ENCODE measurements at regions not wholly inside any gene's neighbourhood (a gene's known extent, or its start where the extent isn't known, plus 50 kb on each side); places are given as distances from the start of the nearest gene placed in this dataset.

DNA sequence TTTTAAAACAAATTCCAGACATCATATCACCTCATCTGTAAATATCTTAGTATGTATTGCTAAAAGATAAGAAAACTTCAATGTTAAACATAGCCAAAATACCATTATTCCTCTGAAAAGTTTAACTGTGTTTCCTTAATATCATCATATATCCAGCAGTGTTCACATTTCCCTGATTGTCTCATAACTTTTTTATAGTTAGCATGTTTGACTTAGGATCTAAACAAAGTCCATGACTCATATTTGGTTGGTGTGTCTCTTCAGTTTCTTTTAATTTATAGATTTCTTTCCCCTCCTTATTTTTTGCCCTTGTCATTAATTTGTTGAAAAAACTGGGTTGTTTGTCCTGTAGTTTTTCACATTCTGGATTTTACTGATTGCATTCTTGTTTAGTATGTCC lies 163.0 kb downstream of the RPS12 start:
- no peak for DNase-seq

GRCh38 chr6:132978685-132979084 lies 164.3 kb downstream of the RPS12 start:
- no peak for DNase-seq

GRCh38 chr6:132993738-132994137 lies 179.4 kb downstream of the RPS12 start:
- no peak for DNase-seq

DNA sequence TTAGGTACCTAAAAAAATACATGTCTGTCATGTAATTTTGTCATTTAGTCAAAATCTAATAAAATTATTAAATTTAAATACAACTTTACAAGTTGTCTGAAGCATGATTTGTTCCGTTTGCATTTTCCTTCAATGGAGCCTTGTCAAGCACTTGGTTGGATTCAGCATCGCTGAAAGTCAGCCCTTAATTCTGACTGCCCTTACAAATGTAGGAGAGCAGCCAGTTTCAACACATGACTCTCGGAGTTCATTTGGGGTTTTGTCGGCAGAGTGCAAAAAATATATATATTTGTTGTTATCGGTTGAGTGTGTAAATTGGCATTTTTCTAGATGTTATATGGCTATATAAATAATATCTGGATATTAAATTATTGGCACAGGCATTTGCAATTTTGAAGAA lies 180.6 kb downstream of the RPS12 start:
- no peak for DNase-seq

DNA sequence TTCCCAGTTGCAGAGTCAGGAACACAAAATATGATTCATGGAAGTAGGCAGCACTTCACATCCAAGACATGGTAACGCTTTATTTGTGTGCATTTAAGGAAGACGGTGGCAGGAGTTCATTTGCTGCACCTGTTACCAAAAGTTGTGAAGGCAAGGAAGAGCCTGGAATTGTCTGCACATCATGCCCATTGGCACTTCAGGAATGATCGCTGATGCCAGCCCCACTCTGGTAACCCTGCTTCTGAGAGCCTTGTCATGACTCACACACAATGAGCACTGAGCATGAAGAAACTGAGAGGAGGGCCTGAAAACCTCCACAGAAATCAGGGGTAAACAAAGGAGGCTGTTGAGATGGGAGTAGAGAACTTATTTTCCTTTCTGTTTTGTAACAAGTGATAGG lies 181.1 kb downstream of the RPS12 start:
- DNase-seq: no peak

DNA sequence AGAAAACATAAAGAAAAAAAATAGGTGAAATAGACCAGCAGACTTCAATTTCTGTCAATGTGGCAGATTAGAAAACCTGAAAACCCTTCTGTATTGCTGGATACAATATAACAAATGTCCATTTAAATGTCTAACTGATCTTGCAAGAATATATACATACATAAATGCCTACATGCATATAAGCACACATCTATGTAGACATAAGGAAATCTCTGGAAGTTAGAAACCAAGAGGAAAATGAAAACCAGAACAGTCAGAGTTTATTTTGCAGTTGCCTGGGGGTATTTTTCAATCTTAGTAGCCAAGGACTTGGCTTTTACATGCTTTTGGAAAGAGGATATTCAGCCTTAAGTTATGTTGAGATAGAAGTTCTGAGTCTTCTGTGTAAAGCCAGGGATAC lies 184.0 kb downstream of the RPS12 start:
- DNase-seq: no peak

GRCh38 chr6:133001040-133001565 lies 186.7 kb downstream of the RPS12 start:
- DNase-seq: no peak

DNA sequence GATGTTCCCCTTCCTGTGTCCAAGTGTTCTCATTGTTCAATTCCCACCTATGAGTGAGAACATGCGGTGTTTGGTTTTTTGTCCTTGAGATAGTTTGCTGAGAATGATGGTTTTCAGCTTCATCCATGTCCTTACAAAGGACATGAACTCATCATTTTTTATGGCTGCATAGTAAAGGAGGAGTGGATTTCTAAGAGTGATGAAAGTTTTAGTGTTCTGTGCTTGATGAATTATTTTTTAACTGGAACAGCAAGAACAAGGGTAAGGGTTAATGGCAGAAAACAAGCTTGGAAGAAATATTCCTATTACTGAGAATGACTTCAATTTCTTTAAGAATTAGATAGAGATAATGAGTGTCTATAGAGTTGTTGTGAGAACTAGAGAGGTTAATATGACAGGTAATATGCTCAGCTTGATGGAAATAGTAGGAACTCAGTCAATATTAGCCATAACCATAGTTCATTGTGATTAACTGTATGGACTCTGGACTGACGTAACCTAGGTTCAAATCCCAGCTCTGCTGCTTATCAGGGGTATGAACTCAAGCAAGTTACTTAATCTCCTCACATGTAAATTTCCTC lies 190.0 kb downstream of the RPS12 start:
- no peak for DNase-seq

GRCh38 chr6:133012774-133013173 lies 198.4 kb downstream of the RPS12 start:
- DNase-seq: no peak

GRCh38 chr6:133016631-133017030 lies 202.3 kb downstream of the RPS12 start:
- DNase-seq: no peak

- no peak for DNase-seq
Observed at GRCh38 chr6:133017581-133017980, 203.2 kb downstream of the RPS12 start.

DNA sequence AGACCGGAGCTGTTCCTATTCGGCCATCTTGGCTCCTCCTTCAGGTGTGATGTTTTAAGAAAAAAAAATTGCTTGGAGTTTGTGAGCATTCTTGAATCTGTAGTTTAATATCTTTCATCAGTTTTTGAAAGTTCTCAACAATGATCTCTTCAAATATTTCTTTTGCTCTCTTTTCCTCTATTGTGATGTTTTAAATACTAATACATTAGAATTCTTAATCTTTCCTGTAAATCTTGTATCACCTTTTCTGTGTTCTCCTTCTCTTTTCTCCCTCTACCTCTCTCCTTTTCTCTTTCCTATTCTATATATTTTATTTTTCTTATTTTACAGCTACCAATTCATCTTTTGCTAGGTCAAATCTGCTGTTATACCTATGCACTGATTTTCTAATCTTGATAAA lies 212.3 kb downstream of the RPS12 start:
- DNase-seq: no peak

DNA sequence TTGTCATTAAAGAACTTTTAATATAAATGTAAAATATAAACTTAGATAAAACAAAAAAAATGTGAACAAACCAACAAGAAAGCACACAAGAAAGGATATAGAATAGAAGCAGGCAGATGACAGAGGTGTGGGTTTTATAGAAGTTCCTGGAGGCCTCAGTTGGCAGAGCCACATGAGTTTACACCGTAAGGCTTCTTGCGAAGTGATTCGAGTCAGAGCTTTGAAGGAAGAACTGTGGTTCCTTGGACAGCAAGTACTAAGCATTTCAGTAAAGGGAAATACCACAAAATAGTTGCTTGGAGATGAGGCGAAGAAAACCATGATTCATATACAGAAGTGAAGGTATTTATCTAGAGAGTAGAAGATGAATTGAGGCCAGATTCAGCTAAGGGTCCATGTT lies 207.9 kb upstream of the EYA4 start:
- no peak for DNase-seq

DNA sequence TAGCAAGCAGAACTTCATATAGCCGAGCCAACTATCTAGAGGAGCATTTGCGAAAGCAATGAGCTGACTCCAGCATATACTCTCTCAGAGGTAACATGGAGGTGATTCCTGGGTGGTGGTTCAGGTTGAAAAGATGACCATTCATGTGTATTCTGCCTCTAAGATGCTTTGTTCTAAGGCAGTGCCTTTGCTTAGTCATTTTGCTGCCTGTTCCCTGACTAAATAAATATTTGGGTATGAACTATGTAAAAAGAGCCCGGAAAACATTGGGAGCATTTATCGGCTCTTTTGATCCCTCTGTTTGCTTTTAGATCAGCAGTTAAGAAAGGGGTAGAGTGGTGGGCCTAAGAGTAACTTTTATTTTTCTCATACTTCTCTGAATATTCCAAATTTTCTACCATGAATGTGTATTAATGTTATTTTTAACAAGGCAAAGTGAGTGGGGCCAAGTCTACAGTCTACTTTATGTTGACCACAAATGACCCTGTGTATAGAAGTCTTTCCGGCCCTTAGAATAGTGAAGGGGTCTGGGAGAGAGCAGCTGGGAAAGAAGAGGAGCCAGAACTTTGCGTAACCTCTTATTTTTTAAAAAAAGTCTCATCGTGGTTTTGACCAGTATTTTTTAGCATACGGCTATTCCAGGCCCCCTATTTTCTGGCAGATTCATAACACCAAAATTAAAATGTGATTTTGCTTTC lies 206.5 kb upstream of the EYA4 start:
- no peak for DNase-seq

DNA sequence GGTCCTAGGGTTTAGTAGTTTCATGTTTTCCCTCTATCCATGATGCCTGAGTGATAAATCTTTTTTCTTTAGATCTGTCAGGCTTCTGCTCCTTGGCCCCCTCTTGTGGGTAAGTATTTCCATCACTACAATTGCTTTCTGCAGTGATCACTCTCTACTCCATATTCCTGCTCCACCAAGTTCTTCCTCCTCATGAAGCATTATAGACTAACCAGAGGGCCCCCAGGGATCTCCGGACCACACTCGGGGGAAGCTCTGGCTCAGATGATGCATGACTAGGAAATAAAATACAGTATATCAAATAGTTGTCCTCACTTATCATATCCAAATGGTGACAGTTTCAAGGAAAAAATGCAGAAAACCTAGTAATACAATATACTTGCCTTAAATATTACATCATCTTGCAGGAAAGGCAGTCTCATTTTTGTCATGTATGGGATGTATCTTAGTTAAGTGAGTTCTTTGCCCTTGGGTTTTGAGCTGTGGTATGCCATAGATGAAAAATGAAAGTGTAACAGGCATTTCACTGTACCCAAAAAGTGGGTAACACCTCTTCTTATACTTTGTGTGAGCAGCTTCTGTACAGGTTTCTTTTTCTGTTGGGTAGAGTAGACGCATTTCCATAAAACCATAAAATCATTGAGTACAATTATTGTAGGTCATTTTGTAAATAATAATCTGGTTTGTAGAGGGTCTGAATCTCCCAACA lies 200.9 kb upstream of the EYA4 start:
- peak; percentile 1 for DNase-seq

DNA sequence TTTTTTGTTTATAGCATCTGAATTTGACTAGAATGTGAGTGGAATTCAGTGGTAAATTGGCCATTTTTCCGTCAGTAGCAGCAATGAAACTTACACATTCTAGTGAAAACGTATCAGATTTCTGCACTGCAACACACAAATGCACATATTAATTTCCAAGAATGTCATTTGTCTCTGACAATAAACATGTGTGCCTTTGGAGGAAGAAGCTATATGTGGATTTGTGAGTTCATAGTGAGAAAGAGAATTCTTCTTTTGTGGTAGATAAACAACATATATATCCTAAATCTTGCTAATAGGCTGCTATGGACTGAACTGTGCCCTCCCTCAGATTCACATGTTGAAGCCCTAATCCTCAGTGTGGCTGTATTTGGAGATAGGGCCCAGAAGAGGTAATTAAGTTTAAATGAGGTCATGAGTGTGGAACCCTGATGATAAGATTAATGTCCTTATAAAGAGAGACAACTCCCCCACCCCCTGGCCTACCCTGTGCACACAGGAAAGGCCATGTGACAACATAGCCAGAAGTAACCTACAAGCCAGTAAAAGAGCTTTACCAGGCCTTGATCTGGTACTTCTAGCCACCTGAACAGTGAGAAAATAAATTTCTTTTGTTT lies 200.2 kb upstream of the EYA4 start:
- DNase-seq: no peak

DNA sequence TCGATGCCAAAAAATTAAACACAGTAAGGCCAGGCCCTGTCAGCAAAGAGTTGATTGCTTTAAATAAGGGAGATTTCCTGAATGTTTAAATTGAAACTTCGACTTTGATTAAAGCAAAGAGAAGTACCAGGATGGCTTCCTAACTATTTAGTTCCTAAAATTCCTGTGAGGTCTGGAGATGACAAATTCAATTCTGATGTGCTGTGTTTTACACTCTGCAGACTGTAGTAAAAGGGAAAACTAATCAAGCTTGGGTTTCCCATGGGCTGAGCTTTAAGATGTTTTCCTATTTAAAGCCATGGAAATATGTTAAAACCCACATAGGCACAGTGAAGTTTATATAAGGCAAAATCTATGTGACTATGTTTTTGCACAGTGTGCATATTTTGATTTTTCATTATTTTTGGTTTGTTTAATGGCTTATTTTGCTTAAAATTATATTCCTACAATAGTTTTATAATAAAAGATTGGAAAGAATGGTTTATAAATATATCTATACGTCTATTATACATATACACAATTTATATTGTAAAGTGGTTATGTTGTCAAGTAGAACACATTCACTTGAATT lies 198.5 kb upstream of the EYA4 start:
- no peak for DNase-seq

DNA sequence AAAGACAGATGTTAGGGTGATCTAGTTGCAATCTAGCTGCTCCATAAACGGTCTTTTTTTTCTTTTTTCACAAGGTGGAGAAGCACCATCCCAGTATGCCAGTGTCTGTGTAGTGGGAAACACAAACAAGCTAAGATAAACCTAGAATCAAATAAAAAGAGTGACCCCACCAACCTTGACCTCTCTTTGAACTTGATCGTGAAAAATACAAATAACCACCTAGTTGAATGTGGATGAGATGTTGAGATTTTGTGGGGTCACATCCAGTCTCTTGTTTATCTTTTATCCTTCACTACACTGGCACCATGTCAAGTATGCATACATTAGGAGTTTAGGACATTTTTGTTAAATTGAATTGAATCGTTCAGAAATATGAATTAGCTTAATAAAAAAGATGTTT lies 194.6 kb upstream of the EYA4 start:
- DNase-seq: no peak

DNA sequence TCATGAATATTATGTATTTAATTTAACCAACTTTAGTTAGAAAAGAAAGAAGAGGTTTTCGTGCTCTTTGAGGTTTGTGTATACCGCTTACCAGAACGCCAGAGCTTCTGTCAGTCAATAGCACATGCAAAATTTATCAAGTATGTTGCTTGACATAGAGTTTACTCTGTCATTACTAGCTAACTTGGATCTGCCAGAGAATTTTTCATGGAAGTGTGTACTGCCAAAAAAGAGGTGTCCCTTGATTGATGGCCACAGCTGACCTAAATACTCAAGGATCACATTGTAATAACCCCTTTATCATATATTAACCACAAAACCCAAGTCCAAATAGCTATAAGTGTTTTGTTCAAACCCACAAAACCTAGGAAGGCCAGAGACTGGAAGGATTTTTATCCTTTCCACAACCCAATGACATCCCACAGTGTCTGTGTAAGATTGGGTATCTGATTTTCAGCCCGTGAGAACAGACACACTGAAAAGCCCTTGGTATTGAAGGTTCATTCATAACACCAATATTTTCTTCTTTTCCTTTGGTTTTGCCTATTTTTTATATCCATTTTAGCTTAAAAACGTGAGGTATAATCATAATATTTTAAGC lies 194.0 kb upstream of the EYA4 start:
- DNase-seq: no peak

- DNase-seq: no peak
Observed at GRCh38 chr6:133047706-133048105, 193.5 kb upstream of the EYA4 start.

- DNase-seq: no peak
Observed at GRCh38 chr6:133051240-133051639, 189.9 kb upstream of the EYA4 start.

DNA sequence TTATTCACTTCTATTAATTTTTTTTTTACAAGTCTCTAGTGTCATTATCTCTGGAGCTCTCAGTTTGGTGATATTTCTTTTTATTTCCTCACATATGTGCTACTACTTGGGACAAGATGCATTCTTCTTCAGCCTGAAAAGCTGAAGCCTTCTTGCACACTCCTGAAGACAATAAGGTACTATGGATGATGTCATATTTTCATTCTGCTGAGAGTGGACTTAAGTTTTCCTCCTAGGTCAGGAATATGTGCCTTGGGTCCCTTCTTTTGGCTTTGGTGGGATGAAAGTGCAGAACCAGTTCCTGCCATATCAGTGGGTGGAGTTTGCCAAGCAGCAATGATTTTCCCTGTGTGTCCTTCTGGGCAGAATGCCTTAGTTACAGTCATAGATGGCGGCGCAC lies 188.7 kb upstream of the EYA4 start:
- no peak for DNase-seq

GRCh38 chr6:133055441-133055966 lies 185.7 kb upstream of the EYA4 start:
- no peak for DNase-seq
